Amniotic stem cell (primary cell): ENCODE measurements at regions not wholly inside any gene's neighbourhood (a gene's known extent, or its start where the extent isn't known, plus 50 kb on each side); places are given as distances from the start of the nearest gene placed in this dataset.
"Not testable (repeated sequence)": the region's sequence is repeated elsewhere in the genome, so short reads cannot be mapped to it uniquely, and the experiment has no call there.

Source experiments
- DNase-seq: peaks from one replicate; lab custom pipeline; 2025; lab: John Stamatoyannopoulos, UW

DNA sequence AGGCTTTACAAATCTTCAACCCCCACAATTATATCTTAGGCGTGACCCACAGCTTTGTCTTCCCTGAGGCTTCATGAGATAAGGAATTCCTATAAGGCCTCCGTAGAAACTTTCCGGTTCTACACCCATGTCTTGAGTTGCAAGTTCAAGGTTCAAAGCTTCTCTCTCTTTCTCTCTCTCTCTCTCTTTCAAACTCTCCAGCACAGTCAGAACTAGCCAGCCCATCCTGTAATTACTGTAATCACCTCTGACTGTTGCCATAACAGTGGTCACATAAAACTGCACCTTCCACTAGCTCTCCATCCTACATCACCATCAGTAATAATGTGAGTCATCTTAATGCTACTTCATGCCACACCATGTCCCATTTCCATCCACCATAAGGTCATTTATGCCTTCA lies 90.0 kb upstream of the NFASC start:
- no peak for DNase-seq

- DNase-seq = no peak
These were observed 88.5 kb upstream of the NFASC start for GRCh38 chr1:204782118-204782700.

GRCh38 chr1:204785023-204785422 lies 85.6 kb upstream of the NFASC start:
- DNase-seq = not testable (repeated sequence)

GRCh38 chr1:204788470-204788869 lies 82.2 kb upstream of the NFASC start:
- no peak for DNase-seq

DNA sequence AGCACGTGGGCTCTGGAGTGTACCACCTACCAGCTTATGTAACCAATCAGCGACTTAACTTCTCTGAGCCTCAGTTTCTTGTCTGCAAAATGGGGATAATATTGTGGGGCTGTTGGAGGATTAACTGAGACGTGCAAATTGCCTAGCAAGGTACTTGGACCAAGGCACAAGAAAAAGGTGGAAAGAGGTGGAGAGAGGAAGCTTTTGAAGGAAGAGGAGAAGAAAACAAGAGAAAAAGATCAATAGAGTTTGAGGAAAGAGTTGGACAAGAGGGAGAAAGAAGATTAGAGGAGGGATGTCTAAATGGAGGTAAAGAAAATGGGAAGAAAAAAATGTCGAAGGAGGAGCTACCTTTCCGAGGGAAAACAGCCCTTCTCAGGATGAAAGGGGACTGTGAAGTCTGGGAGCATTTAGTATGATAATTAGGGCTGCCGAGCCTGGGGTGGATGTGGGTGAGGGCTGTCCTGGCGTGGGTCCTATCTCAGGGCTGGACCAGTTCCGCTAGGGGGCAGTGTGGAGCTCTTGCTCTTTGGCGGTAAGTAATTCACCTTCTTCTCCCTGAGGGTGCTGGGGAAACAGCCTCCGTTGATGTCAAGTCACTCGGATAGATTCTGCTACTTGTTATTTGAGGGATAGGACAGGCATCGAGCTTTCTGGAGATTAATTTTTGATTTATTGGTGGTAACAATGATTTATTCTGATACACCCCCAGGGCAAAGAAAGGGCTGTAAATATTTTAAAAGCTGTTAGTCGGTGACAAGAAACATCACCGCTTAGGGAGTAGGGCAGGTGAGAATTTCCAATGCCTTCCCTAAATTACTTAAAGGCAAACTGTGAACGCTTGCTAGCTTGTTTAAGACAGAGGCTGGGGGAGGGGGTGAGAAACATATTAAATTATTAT lies 79.0 kb upstream of the NFASC start:
- DNase-seq = no peak

DNA sequence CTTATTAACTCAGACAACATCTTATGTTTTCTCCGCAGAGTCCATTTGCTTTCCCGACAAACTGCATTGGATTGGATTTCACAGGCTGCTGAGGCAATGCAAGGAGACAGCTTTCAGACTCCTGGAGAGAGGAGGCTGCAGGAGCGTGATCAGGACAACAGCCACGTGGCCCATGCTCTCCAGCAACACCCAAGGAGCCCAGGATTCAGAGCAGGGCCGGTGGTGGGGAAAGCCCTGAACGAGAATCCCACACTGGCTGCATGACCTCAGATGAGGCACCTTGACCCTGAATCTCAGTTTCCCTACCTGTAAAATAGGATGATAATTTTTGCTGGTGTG lies 78.3 kb upstream of the NFASC start:
- DNase-seq = no peak

- DNase-seq = no peak
These were observed 77.3 kb upstream of the NFASC start for GRCh38 chr1:204793259-204793914.

DNA sequence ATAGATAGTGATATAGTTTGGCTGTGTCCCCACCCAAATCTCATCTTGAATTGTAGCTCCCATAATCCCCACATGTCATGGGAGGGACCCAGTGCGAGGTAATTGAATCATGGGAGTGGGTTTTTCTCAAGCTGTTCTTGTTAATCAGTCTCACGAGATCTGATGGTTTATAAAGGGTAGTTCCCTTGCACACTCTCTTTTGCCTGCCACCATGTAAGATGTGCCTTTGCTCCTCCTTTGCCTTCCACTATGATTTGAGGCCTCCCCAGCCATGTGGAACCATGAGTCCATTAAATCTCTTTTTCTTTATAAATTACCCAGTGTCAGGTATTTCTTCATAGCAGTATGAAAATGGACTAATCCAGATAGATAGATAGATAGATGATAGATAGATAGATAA lies 73.8 kb upstream of the NFASC start:
- DNase-seq = not testable (repeated sequence)

GRCh38 chr1:204797401-204797800 lies 73.3 kb upstream of the NFASC start:
- no peak for DNase-seq

DNA sequence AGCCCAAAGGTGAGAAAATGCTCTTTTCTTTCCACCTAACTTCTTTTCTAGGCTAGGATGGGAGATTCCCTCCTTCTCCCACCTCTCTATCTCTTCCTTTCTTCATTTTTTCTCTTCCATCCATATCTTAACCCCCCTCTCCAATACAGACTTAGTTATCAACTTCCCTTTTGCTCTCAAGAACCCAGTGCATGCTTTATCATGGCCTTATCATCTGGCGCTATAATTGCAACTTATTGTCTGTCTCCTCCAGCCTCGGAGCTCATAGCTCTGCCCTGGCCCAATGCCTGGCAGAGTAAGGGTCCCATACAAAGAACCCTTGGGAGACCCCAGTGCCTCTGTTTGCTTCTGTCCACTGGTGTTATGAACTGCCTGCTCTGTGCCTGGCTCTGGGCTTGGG lies 71.0 kb upstream of the NFASC start:
- no peak for DNase-seq

- DNase-seq = no peak
These were observed 69.5 kb upstream of the NFASC start for GRCh38 chr1:204801211-204801610.

- no peak for DNase-seq
These were observed 68.1 kb upstream of the NFASC start for GRCh38 chr1:204802401-204803175.

GRCh38 chr1:204803607-204804006 lies 67.1 kb upstream of the NFASC start:
- DNase-seq = no peak

- DNase-seq = peak; percentile 29
These were observed 63.5 kb upstream of the NFASC start for GRCh38 chr1:204806943-204807687.

GRCh38 chr1:204809488-204809887 lies 61.2 kb upstream of the NFASC start:
- no peak for DNase-seq

- DNase-seq = no peak
These were observed 57.8 kb upstream of the NFASC start for GRCh38 chr1:204812842-204813241.

- DNase-seq = no peak
These were observed 57.1 kb upstream of the NFASC start for GRCh38 chr1:204813522-204813921.

- no peak for DNase-seq
These were observed 56.3 kb upstream of the NFASC start for GRCh38 chr1:204814166-204814884.

DNA sequence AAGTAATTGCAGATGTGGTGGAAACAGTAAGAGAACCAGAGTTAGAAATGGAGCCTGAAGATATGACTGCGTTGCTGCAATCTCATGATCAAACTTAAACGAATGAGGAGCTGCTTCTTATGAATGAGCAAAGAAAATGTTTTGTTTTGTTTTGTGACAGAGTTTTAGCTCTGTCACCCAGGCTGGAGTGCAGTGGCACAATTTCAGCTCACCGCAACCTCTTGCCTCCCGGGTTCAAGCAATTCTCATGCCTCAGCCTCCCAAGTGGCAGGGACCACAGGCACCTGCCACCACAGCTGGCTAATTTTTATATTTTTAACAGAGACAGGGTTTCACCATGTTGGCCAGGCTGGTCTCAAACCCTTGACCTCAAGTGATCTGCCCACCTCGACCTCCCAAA lies 53.3 kb upstream of the NFASC start:
- no peak for DNase-seq

GRCh38 chr1:204818998-204819397 lies 51.7 kb upstream of the NFASC start:
- no peak for DNase-seq

DNA sequence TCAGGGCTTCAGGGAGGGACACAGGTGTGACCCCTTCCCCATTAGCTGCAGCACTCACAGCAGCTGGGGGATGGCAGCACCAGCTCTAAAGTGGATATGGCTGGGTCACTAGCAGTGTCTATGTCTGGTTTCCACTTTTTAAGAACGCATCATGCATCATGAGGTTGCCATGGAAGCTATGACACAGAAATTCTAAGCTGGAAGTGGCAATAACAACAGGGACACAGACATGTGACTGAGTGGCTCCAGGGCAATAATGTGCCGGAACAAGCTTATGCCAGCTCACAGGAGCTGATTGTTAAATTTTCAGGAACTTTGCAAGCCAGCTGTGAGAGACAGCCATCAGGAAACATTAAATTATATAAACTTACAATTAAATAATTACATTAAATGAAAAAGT lies 51.2 kb upstream of the NFASC start:
- DNase-seq = no peak
